ENCODE measurements at regions not wholly inside any gene's neighbourhood (a gene's known extent, or its start where the extent isn't known, plus 50 kb on each side); places are given as distances from the start of the nearest gene placed in this dataset.

DNA sequence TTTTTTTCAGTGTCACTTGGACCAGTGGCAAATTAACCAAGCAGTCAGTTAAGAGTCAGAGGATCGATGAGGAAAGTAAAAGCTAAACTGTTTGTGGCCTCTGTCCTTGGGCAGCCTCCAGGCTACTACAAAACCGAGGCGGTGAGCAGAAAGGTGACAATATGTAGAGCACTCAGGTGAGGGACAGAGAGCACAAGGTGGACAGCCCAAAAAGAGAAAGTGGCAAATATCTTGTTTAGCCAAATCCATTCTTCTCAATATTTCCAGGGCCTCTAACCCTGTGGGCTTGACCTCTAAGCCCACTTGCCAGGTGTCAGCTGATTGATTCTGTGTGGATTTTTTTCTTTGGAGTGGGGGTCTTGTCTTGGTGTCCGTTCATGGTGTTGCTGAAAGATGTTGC, 4202.2 kb upstream of the OR11H1 start:
- no peak overlapping the region for H2BK120ac ChIP-seq (replicated peaks; ENCODE audit: low read depth, low read length)
- FAIRE-seq: no peak
- DNase-seq (ENCODE audit: low read depth in 1 of 2, low spot score in 2 of 2): no peak
- H3K23ac ChIP-seq (ENCODE audit: insufficient read length): no peak overlapping the region
- ChIA-PET POLR2A (ENCODE audit: partially characterized antibody) (no interaction called here), CTCF (ENCODE audit: partially characterized antibody) (no interaction called here)
- no peak overlapping the region for H4K5ac ChIP-seq (ENCODE audit: insufficient read length, low read depth, low read length)
- no peaks in the 10 kb centered on the region for H3K27me3 ChIP-seq (replicated peaks in 1 of 4; ENCODE audit: control insufficient read depth in 3 of 4, extremely low read depth in 1 of 4, insufficient read depth in 3 of 4, low read length in 3 of 4)
- TF ChIP-seq HDAC6 (IDR thresholded peaks at IDR 0.05; ENCODE audit: low read depth, low read length) (no peak), KDM4A (IDR thresholded peaks at IDR 0.05; ENCODE audit: low read depth, low read length, severe bottlenecking) (no peak), CEBPB (IDR thresholded peaks at IDR 0.05; ENCODE audit: low read depth, low read length) (no peak), RBBP5 (IDR thresholded peaks at IDR 0.05; ENCODE audit: borderline replicate concordance, low read depth, low read length) (no peak), SUZ12 (IDR thresholded peaks at IDR 0.05; ENCODE audit: low read length) (no peak), RAD21 (IDR thresholded peaks at IDR 0.05 in 1 of 2, conservative IDR thresholded peaks at IDR 0.05 in 1 of 2; ENCODE audit: low read depth in 2 of 2, low read length in 2 of 2) (no peak), EGR1 (IDR thresholded peaks at IDR 0.05; ENCODE audit: borderline replicate concordance, low read depth, low read length) (no peak)
- H4K8ac ChIP-seq (ENCODE audit: extremely low read depth, insufficient read depth, low read length): no peak overlapping the region
- H3K18ac ChIP-seq (ENCODE audit: extremely low read depth, low read length): no peak overlapping the region
- no peak overlapping the region for H3K4ac ChIP-seq (replicated peaks; ENCODE audit: insufficient read length, low read depth, low read length)
- no peak overlapping the region for H3K14ac ChIP-seq (ENCODE audit: insufficient read length)
- H2BK12ac ChIP-seq (ENCODE audit: low read depth, low read length): no peak overlapping the region
- H3K9ac ChIP-seq (replicated peaks in 1 of 4; ENCODE audit: extremely low read depth in 1 of 4, low read depth in 3 of 4, low read length in 3 of 4): no peak overlapping the region
- H2AFZ ChIP-seq (ENCODE audit: low read length): no peak overlapping the region
- no peak overlapping the region for H2BK5ac ChIP-seq (ENCODE audit: low read depth, low read length)
- H3K4me3 ChIP-seq (ENCODE audit: extremely low read depth in 1 of 4, insufficient read depth in 2 of 4, low read depth in 3 of 4, low read length in 4 of 4): no peak overlapping the region
- no peaks in the 10 kb centered on the region for H3K4me1 ChIP-seq (replicated peaks in 1 of 4; ENCODE audit: control insufficient read depth in 3 of 4, insufficient read depth in 4 of 4, low read length in 3 of 4)
- H3K56ac ChIP-seq (replicated peaks; ENCODE audit: insufficient read length, low read depth, low read length): no peak overlapping the region
- no peak overlapping the region for H4K91ac ChIP-seq (replicated peaks; ENCODE audit: insufficient read length, low read length)
- H3K79me1 ChIP-seq (ENCODE audit: low read depth, low read length): no peaks in the 10 kb centered on the region
- no peaks in the 10 kb centered on the region; a peak in 1 of 8 replicates for H3K36me3 ChIP-seq (ENCODE audit: control insufficient read depth in 2 of 4, insufficient read depth in 4 of 4, low read length in 3 of 4)
- H3K4me2 ChIP-seq (ENCODE audit: insufficient read depth in 1 of 2, low read depth in 2 of 2, low read length in 2 of 2): no peak overlapping the region
- no peak overlapping the region for H2AK5ac ChIP-seq (ENCODE audit: low read depth, low read length)
- 72% methylated on average over 4 of the region's 4 CpGs; no CpG with 5 or more reads in 1 of the 2 experiments for WGBS, 2 experiments (ENCODE audit: extremely low coverage in 1 of 2, insufficient coverage in 1 of 2, insufficient read length in 1 of 2, insufficient replicate concordance in 2 of 2, low coverage in 1 of 2, low lambda C conversion rate in 2 of 2, missing lambda C conversion rate in 1 of 2)
- H4K20me1 ChIP-seq (replicated peaks in 1 of 2; ENCODE audit: control insufficient read depth in 1 of 2, insufficient read depth in 2 of 2, low read length in 2 of 2): no peaks in the 10 kb centered on the region
- H3K79me2 ChIP-seq (ENCODE audit: control insufficient read depth in 1 of 2, insufficient read depth in 2 of 2, low read length in 2 of 2): no peaks in the 10 kb centered on the region
- H2BK20ac ChIP-seq (ENCODE audit: low read length): no peak overlapping the region
- no peaks in the 10 kb centered on the region for H3K23me2 ChIP-seq (ENCODE audit: low read depth, low read length)
- no peak overlapping the region for H3K27ac ChIP-seq (ENCODE audit: low read depth, low read length)
- H2BK15ac ChIP-seq (ENCODE audit: low read length): no peak overlapping the region
- H3K9me3 ChIP-seq (ENCODE audit: insufficient read depth in 2 of 2, low read depth in 1 of 2, low read length in 1 of 2): peaks cover 34 to 38% of the 10 kb centered on the region in 2 experiments
